ENCODE measurements at regions not wholly inside any gene's neighbourhood (a gene's known extent, or its start where the extent isn't known, plus 50 kb on each side); places are given as distances from the start of the nearest gene placed in this dataset.

DNA sequence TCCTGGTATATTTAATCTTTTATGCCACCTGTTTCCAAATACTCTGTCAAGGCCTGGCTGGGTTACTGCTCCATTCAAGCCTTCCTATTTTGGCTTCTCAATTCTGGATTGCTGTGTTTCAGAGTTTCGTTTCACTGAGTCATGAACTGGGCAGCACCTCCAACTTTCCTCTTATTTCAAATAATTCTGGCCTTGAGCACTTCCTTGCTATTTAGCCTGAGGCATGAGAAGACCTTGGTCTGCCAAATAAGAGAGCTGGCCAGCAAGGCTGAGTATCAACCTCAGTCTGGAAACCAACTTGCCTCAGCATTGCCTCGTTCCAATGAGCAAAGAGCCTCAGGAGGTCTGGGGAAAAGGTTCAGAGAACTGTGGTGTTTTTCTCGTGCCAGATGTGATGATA lies 66.6 kb downstream of the TNFAIP3 start:
- peaks cover under 1% of the 10 kb centered on the region; the same call in 1 of the 3 replicates for H3K4me1 Mint-ChIP-seq
- H3K4me2 ChIP-seq, result no peak overlapping the region
- ATAC-seq, result no peak
- H4K20me1 ChIP-seq (replicated peaks; ENCODE audit: insufficient read depth), result no peaks in the 10 kb centered on the region
- H3K36me3 Mint-ChIP-seq (ENCODE audit: low read depth), result no peaks in the 10 kb centered on the region
- H3K36me3 ChIP-seq (ENCODE audit: insufficient read depth), result 0 out of 2 replicates have a peak, but pooled peaks cover 3% of the 10 kb centered on the region
- no peaks in the 10 kb centered on the region for H3K27me3 ChIP-seq (ENCODE audit: insufficient read depth)
- peak overlapping the region; percentile 27; the same call in 1 of the 2 replicates for H3K27ac Mint-ChIP-seq
- DNase-seq (ENCODE audit: low spot score), result no peak
- no peak overlapping the region for H3K4me3 ChIP-seq
- no peak overlapping the region for H3K27ac ChIP-seq (ENCODE audit: low read depth)
- no peak overlapping the region for H2AFZ ChIP-seq
- no peaks in the 10 kb centered on the region for H3K79me2 ChIP-seq (replicated peaks; ENCODE audit: insufficient read depth)
- no peaks in the 10 kb centered on the region for H3K9me2 ChIP-seq (ENCODE audit: insufficient read depth)
- H3K4me1 ChIP-seq (ENCODE audit: insufficient read depth), result no peaks in the 10 kb centered on the region
- TF ChIP-seq EZH2 (IDR thresholded peaks at IDR 0.05; ENCODE audit: low read depth, unreplicated experiment), result no peak
- TF ChIP-seq, protein P1, sequence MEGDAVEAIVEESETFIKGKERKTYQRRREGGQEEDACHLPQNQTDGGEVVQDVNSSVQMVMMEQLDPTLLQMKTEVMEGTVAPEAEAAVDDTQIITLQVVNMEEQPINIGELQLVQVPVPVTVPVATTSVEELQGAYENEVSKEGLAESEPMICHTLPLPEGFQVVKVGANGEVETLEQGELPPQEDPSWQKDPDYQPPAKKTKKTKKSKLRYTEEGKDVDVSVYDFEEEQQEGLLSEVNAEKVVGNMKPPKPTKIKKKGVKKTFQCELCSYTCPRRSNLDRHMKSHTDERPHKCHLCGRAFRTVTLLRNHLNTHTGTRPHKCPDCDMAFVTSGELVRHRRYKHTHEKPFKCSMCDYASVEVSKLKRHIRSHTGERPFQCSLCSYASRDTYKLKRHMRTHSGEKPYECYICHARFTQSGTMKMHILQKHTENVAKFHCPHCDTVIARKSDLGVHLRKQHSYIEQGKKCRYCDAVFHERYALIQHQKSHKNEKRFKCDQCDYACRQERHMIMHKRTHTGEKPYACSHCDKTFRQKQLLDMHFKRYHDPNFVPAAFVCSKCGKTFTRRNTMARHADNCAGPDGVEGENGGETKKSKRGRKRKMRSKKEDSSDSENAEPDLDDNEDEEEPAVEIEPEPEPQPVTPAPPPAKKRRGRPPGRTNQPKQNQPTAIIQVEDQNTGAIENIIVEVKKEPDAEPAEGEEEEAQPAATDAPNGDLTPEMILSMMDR (conservative IDR thresholded peaks at IDR 0.05; ENCODE audit: low read depth in 2 of 2), result no peak
- no peak for TF ChIP-seq JUNB (IDR thresholded peaks at IDR 0.05; ENCODE audit: unreplicated experiment)
- TF ChIP-seq, protein P2, sequence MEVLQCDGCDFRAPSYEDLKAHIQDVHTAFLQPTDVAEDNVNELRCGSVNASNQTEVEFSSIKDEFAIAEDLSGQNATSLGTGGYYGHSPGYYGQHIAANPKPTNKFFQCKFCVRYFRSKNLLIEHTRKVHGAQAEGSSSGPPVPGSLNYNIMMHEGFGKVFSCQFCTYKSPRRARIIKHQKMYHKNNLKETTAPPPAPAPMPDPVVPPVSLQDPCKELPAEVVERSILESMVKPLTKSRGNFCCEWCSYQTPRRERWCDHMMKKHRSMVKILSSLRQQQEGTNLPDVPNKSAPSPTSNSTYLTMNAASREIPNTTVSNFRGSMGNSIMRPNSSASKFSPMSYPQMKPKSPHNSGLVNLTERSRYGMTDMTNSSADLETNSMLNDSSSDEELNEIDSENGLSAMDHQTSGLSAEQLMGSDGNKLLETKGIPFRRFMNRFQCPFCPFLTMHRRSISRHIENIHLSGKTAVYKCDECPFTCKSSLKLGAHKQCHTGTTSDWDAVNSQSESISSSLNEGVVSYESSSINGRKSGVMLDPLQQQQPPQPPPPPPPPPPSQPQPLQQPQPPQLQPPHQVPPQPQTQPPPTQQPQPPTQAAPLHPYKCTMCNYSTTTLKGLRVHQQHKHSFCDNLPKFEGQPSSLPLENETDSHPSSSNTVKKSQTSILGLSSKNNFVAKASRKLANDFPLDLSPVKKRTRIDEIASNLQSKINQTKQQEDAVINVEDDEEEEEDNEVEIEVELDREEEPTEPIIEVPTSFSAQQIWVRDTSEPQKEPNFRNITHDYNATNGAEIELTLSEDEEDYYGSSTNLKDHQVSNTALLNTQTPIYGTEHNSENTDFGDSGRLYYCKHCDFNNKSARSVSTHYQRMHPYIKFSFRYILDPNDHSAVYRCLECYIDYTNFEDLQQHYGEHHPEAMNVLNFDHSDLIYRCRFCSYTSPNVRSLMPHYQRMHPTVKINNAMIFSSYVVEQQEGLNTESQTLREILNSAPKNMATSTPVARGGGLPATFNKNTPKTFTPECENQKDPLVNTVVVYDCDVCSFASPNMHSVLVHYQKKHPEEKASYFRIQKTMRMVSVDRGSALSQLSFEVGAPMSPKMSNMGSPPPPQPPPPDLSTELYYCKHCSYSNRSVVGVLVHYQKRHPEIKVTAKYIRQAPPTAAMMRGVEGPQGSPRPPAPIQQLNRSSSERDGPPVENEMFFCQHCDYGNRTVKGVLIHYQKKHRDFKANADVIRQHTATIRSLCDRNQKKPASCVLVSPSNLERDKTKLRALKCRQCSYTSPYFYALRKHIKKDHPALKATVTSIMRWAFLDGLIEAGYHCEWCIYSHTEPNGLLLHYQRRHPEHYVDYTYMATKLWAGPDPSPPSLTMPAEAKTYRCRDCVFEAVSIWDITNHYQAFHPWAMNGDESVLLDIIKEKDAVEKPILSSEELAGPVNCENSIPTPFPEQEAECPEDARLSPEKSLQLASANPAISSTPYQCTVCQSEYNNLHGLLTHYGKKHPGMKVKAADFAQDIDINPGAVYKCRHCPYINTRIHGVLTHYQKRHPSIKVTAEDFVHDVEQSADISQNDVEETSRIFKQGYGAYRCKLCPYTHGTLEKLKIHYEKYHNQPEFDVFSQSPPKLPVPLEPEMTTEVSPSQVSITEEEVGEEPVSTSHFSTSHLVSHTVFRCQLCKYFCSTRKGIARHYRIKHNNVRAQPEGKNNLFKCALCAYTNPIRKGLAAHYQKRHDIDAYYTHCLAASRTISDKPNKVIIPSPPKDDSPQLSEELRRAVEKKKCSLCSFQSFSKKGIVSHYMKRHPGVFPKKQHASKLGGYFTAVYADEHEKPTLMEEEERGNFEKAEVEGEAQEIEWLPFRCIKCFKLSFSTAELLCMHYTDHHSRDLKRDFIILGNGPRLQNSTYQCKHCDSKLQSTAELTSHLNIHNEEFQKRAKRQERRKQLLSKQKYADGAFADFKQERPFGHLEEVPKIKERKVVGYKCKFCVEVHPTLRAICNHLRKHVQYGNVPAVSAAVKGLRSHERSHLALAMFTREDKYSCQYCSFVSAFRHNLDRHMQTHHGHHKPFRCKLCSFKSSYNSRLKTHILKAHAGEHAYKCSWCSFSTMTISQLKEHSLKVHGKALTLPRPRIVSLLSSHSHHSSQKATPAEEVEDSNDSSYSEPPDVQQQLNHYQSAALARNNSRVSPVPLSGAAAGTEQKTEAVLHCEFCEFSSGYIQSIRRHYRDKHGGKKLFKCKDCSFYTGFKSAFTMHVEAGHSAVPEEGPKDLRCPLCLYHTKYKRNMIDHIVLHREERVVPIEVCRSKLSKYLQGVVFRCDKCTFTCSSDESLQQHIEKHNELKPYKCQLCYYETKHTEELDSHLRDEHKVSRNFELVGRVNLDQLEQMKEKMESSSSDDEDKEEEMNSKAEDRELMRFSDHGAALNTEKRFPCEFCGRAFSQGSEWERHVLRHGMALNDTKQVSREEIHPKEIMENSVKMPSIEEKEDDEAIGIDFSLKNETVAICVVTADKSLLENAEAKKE (CRISPR knock-in tag; IDR thresholded peaks at IDR 0.05), result no peak
- TF ChIP-seq CREB1 (CRISPR knock-in tag; IDR thresholded peaks at IDR 0.05; ENCODE audit: low read depth), result no peak
- TF ChIP-seq NANOG (IDR thresholded peaks at IDR 0.05; ENCODE audit: borderline replicate concordance), result no peak
- TF ChIP-seq ZNF331 (CRISPR knock-in tag; IDR thresholded peaks at IDR 0.05; ENCODE audit: low read depth), result no peak
- no peak overlapping the region for H3K4me3 Mint-ChIP-seq
- no peaks in the 10 kb centered on the region for H3F3A ChIP-seq (replicated peaks; ENCODE audit: low read depth)
- peaks cover 2% of the 10 kb centered on the region; the same call in 2 of the 3 replicates for H3K9me3 Mint-ChIP-seq
- H3K27me3 Mint-ChIP-seq (ENCODE audit: insufficient read depth, low read depth, poor library complexity), result no peaks in the 10 kb centered on the region
